GM20000 (cell line): ENCODE measurements at regions not wholly inside any gene's neighbourhood (a gene's known extent, or its start where the extent isn't known, plus 50 kb on each side); places are given as distances from the start of the nearest gene placed in this dataset.

ENCODE experiments used
- DNase-seq: peaks from one replicate; pipeline ENCODE4 v3.0.0; 2012; ENCODE audit warnings: low spot score
- CTCF ChIP-seq: IDR thresholded peaks from 2 replicates; pipeline ENCODE4 v1.5.1; 2012; ENCODE audit warnings: mild to moderate bottlenecking, control low read depth; ENCODE audit errors: extremely low read depth, missing control alignments

- DNase-seq: no peak
- no peak for TF ChIP-seq CTCF
Observed at GRCh38 chr20:52843425-52843824, 128.7 kb upstream of the TSHZ2 start.

GRCh38 chr20:52841003-52841402 is 131.2 kb upstream of the TSHZ2 start:
- DNase-seq: no peak
- TF ChIP-seq CTCF: no peak

GRCh38 chr20:52840041-52840440 is 132.1 kb upstream of the TSHZ2 start:
- no peak for DNase-seq
- TF ChIP-seq CTCF: no peak

GRCh38 chr20:52838510-52839241 is 133.5 kb upstream of the TSHZ2 start:
- no peak for DNase-seq
- no peak for TF ChIP-seq CTCF

GRCh38 chr20:52837378-52837777 is 134.8 kb upstream of the TSHZ2 start:
- TF ChIP-seq CTCF: no peak
- no peak for DNase-seq

- no peak for DNase-seq
- no peak for TF ChIP-seq CTCF
Observed at GRCh38 chr20:52833901-52834300, 138.3 kb upstream of the TSHZ2 start.

GRCh38 chr20:52832151-52832774 is 139.9 kb upstream of the TSHZ2 start:
- no peak for TF ChIP-seq CTCF
- DNase-seq: no peak
